Left ventricle myocardium inferior (tissue), 1 donor: ENCODE measurements at regions not wholly inside any gene's neighbourhood (a gene's known extent, or its start where the extent isn't known, plus 50 kb on each side); places are given as distances from the start of the nearest gene placed in this dataset.
"Not testable (repeated sequence)": the region's sequence is repeated elsewhere in the genome, so short reads cannot be mapped to it uniquely, and the experiment has no call there.

Experiments
- DNase-seq: peaks from one replicate; pipeline ENCODE4 v3.0.0-alpha.2; 2020
- H3K27ac ChIP-seq: fragments of 200-600 bp; replicated peaks from 2 replicates; pipeline ENCODE4 v1.8.0; 2021
- H3K27me3 ChIP-seq: fragments of 200-600 bp; 2 replicates; pipeline ENCODE4 v1.8.0; 2021; ENCODE audit warnings: low read depth
- H3K36me3 ChIP-seq: fragments of 200-600 bp; 2 replicates; pipeline ENCODE4 v1.8.0; 2021
- H3K4me1 ChIP-seq: fragments of 200-600 bp; 2 replicates; pipeline ENCODE4 v1.8.0; 2021
- H3K4me3 ChIP-seq: fragments of 200-600 bp; 2 replicates; pipeline ENCODE4 v1.8.0; 2021; ENCODE audit warnings: mild to moderate bottlenecking, moderate library complexity
- H3K9me3 ChIP-seq: fragments of 200-600 bp; replicated peaks from 2 replicates; pipeline ENCODE4 v1.8.0; 2021
- CTCF ChIP-seq: fragments of 200-600 bp; IDR thresholded peaks from 2 replicates; pipeline ENCODE4 v1.8.0; 2021; ENCODE audit warnings: antibody characterized with exemption, mild to moderate bottlenecking, borderline replicate concordance
- intact Hi-C: fragments of 100-400 bp; cut with micrococcal nuclease; formaldehyde crosslinking; loops from one replicate; pipeline ENCODE4 v1.11.0; 2022
- donor health status: DM: no; HTN: yes; CAD: no; lungs with severe emphysema.

- Histone ChIP-seq H3K27me3 (no peaks in the 10 kb centered on the region), H3K27ac (no peak overlapping the region), H3K9me3 (peaks cover 14% of the 10 kb centered on the region), H3K4me3 (no peak overlapping the region), H3K4me1 (no peaks in the 10 kb centered on the region), H3K36me3 (no peaks in the 10 kb centered on the region)
- TF ChIP-seq CTCF = no peak
- intact Hi-C loops = no loop called here
- DNase-seq = no peak
These were observed 91.4 kb upstream of the GATB start for GRCh38 chr4:151852202-151852601.

GRCh38 chr4:151851354-151851753, 90.5 kb upstream of the GATB start:
- no peak for DNase-seq
- H3K4me3 ChIP-seq = no peak overlapping the region
- intact Hi-C loops = no loop called here
- no peaks in the 10 kb centered on the region for H3K27me3 ChIP-seq
- no peak overlapping the region for H3K27ac ChIP-seq
- no peaks in the 10 kb centered on the region for H3K4me1 ChIP-seq
- H3K36me3 ChIP-seq = no peaks in the 10 kb centered on the region
- no peak for TF ChIP-seq CTCF
- H3K9me3 ChIP-seq = peaks cover 14% of the 10 kb centered on the region

GRCh38 chr4:151850791-151851213, 90.0 kb upstream of the GATB start:
- no peak overlapping the region for H3K4me3 ChIP-seq
- peaks cover 13% of the 10 kb centered on the region for H3K9me3 ChIP-seq
- H3K27ac ChIP-seq = no peak overlapping the region
- no peaks in the 10 kb centered on the region for H3K27me3 ChIP-seq
- H3K36me3 ChIP-seq = no peaks in the 10 kb centered on the region
- H3K4me1 ChIP-seq = no peaks in the 10 kb centered on the region
- DNase-seq = no peak
- no peak for TF ChIP-seq CTCF
- intact Hi-C loops = no loop called here

GRCh38 chr4:151845551-151845950, 84.7 kb upstream of the GATB start:
- DNase-seq, H3K27me3 ChIP-seq, intact Hi-C loops, H3K4me1 ChIP-seq, H3K36me3 ChIP-seq, H3K27ac ChIP-seq, H3K4me3 ChIP-seq: not testable (repeated sequence)
- peaks cover 10% of the 10 kb centered on the region for H3K9me3 ChIP-seq

GRCh38 chr4:151842430-151843079, 81.7 kb upstream of the GATB start:
- Histone ChIP-seq H3K36me3 (no peaks in the 10 kb centered on the region), H3K4me1 (peaks cover 3% of the 10 kb centered on the region), H3K27me3 (no peaks in the 10 kb centered on the region), H3K9me3 (no peaks in the 10 kb centered on the region), H3K27ac (no peak overlapping the region), H3K4me3 (no peak overlapping the region)
- TF ChIP-seq CTCF = no peak
- intact Hi-C loops = no loop called here
- no peak for DNase-seq

GRCh38 chr4:151841107-151841506, 80.3 kb upstream of the GATB start:
- H3K36me3 ChIP-seq = no peaks in the 10 kb centered on the region
- no peaks in the 10 kb centered on the region for H3K27me3 ChIP-seq
- peaks cover 3% of the 10 kb centered on the region for H3K4me1 ChIP-seq
- DNase-seq = no peak
- no peak for TF ChIP-seq CTCF
- no peaks in the 10 kb centered on the region for H3K9me3 ChIP-seq
- no peak overlapping the region for H3K4me3 ChIP-seq
- intact Hi-C loops = no loop called here
- no peak overlapping the region for H3K27ac ChIP-seq
